GM19239 (cell line): ENCODE measurements at regions not wholly inside any gene's neighbourhood (a gene's known extent, or its start where the extent isn't known, plus 50 kb on each side); places are given as distances from the start of the nearest gene placed in this dataset.
"Not testable (repeated sequence)": the region's sequence is repeated elsewhere in the genome, so short reads cannot be mapped to it uniquely, and the experiment has no call there.

Experiments
- DNase-seq: peaks from one replicate; pipeline ENCODE4 v3.0.0; 2011; ENCODE audit warnings: low spot score; ENCODE audit not compliant: insufficient read length
- FAIRE-seq: peaks from 2 replicates; lab custom pipeline; 2011; peaks lifted over from hg19 to GRCh38; lab: Jason Lieb, UNC

GRCh38 chr10:23630376-23630775 is 191.5 kb downstream of the OTUD1 start:
- no peak for FAIRE-seq
- DNase-seq: no peak

GRCh38 chr10:23630885-23631284 is 192.0 kb downstream of the OTUD1 start:
- no peak for FAIRE-seq
- DNase-seq: no peak

- FAIRE-seq (no peak), DNase-seq (no peak)
These were observed 204.4 kb downstream of the OTUD1 start for GRCh38 chr10:23643111-23643780.

GRCh38 chr10:23648618-23649017 is 209.7 kb downstream of the OTUD1 start:
- DNase-seq (no peak), FAIRE-seq (no peak)

GRCh38 chr10:23656735-23657134 is 217.9 kb downstream of the OTUD1 start:
- no peak for DNase-seq

GRCh38 chr10:23657677-23658076 is 218.8 kb downstream of the OTUD1 start:
- DNase-seq (no peak), FAIRE-seq (no peak)

More at GRCh38 chr10:23656735-23657134, 217.9 kb downstream of the OTUD1 start:
- no peak for FAIRE-seq

GRCh38 chr10:23671866-23672265 is 233.0 kb downstream of the OTUD1 start:
- FAIRE-seq, DNase-seq: not testable (repeated sequence)

GRCh38 chr10:23675585-23675984 is 236.7 kb downstream of the OTUD1 start:
- DNase-seq (no peak), FAIRE-seq (no peak)

- DNase-seq (no peak), FAIRE-seq (no peak)
These were observed 237.4 kb downstream of the OTUD1 start for GRCh38 chr10:23676296-23676695.

- DNase-seq (no peak), FAIRE-seq (no peak)
These were observed 247.8 kb downstream of the OTUD1 start for GRCh38 chr10:23686722-23687121.

- FAIRE-seq: no peak
These were observed 253.9 kb downstream of the OTUD1 start for GRCh38 chr10:23692736-23693135.

GRCh38 chr10:23693501-23693901 is 254.6 kb downstream of the OTUD1 start:
- DNase-seq (no peak), FAIRE-seq (no peak)

More at GRCh38 chr10:23692736-23693135, 253.9 kb downstream of the OTUD1 start:
- DNase-seq: no peak

- DNase-seq (no peak), FAIRE-seq (no peak)
These were observed 255.1 kb downstream of the OTUD1 start for GRCh38 chr10:23693925-23694324.

- no peak for DNase-seq
- FAIRE-seq: no peak
These were observed 255.6 kb downstream of the OTUD1 start for GRCh38 chr10:23694446-23694920.

GRCh38 chr10:23694921-23695824 is 256.3 kb downstream of the OTUD1 start:
- no peak for FAIRE-seq

GRCh38 chr10:23695825-23696420 is 257.0 kb downstream of the OTUD1 start:
- FAIRE-seq (no peak), DNase-seq (no peak)

More at GRCh38 chr10:23694921-23695824, 256.3 kb downstream of the OTUD1 start:
- DNase-seq: no peak

GRCh38 chr10:23696476-23696875 is 257.6 kb downstream of the OTUD1 start:
- no peak for DNase-seq
- no peak for FAIRE-seq

- DNase-seq: peak; percentile 31
- peak; percentile 90 for FAIRE-seq
These were observed 264.1 kb downstream of the OTUD1 start for GRCh38 chr10:23702977-23703414.

- DNase-seq (no peak), FAIRE-seq (no peak)
These were observed 276.5 kb downstream of the OTUD1 start for GRCh38 chr10:23715363-23715762.

- FAIRE-seq: no peak
- no peak for DNase-seq
These were observed 279.0 kb downstream of the OTUD1 start for GRCh38 chr10:23717913-23718312.

GRCh38 chr10:23718946-23719345 is 280.1 kb downstream of the OTUD1 start:
- no peak for FAIRE-seq
- no peak for DNase-seq
